ENCODE measurements at regions not wholly inside any gene's neighbourhood (a gene's known extent, or its start where the extent isn't known, plus 50 kb on each side); places are given as distances from the start of the nearest gene placed in this dataset.

GRCh38 chr9:30536494-30536893, 1847.9 kb upstream of the ACO1 start:
- TF ChIP-seq CTCF (IDR thresholded peaks at IDR 0.05) (no peak), SIN3A (IDR thresholded peaks at IDR 0.05; ENCODE audit: borderline replicate concordance, insufficient read depth, low read depth, low read length) (no peak)
